ENCODE measurements at regions not wholly inside any gene's neighbourhood (a gene's known extent, or its start where the extent isn't known, plus 50 kb on each side); places are given as distances from the start of the nearest gene placed in this dataset.

DNA sequence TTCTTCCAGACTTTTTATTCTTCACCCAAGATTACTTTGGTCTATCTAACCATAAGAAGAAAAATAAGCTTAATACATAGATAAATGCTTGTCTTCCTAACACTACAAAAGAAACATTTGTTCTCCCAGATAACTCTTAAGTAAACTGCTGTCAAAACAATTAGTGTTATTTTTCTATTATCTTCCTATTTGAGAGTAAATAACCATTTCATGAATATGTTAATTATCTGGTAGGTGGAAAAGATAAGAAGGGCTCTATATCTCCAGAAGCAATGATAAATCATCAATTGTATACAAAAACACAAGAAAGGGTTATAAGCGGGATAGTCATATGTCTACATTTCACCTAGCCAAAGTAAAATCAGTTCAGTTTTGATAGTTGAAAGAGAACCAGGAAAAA lies 180.4 kb downstream of the ZIC3 start:
- TF ChIP-seq FOSL1 (IDR thresholded peaks at IDR 0.05; ENCODE audit: low read depth) (no peak), SIN3A (IDR thresholded peaks at IDR 0.05; ENCODE audit: low read depth) (no peak), EZH2 (IDR thresholded peaks at IDR 0.05) (no peak), RAD21 (IDR thresholded peaks at IDR 0.05; ENCODE audit: low read depth) (no peak), POLR2AphosphoS5 (IDR thresholded peaks at IDR 0.05; ENCODE audit: low read depth, low read length) (no peak), TCF7L2 (IDR thresholded peaks at IDR 0.05; ENCODE audit: borderline replicate concordance, extremely low read depth, insufficient read depth, insufficient read length) (no peak), ZFX (IDR thresholded peaks at IDR 0.05) (no peak), POLR2A (IDR thresholded peaks at IDR 0.05; ENCODE audit: borderline replicate concordance, extremely low read depth, insufficient read depth, insufficient read length) (no peak)
- TF ChIP-seq, protein P1, sequence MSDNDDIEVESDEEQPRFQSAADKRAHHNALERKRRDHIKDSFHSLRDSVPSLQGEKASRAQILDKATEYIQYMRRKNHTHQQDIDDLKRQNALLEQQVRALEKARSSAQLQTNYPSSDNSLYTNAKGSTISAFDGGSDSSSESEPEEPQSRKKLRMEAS (IDR thresholded peaks at IDR 0.05): no peak
- TF ChIP-seq, protein P2, sequence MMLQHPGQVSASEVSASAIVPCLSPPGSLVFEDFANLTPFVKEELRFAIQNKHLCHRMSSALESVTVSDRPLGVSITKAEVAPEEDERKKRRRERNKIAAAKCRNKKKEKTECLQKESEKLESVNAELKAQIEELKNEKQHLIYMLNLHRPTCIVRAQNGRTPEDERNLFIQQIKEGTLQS (IDR thresholded peaks at IDR 0.05): no peak
- BruUV-seq (replicated peaks): no TSS peak
- no peak for DNase-seq (ENCODE audit: low read depth, low spot score)
- H3K79me2 ChIP-seq (ENCODE audit: insufficient read depth, low read length): no peaks in the 10 kb centered on the region
- H3K36me3 ChIP-seq (ENCODE audit: control insufficient read depth in 1 of 2, insufficient read depth in 2 of 2, low read length in 2 of 2): no peaks in the 10 kb centered on the region
- no peak for ATAC-seq
- H3K27me3 ChIP-seq (ENCODE audit: insufficient read depth, low read length): no peaks in the 10 kb centered on the region
- no peaks in the 10 kb centered on the region for H3K9me2 ChIP-seq (ENCODE audit: insufficient read depth)
- no peak overlapping the region for H3K27ac ChIP-seq (ENCODE audit: low read depth, low read length)
- intact Hi-C loops (cut with micrococcal nuclease): no loop called here
- ChIA-PET CTCF (no interaction called here), POLR2A (no interaction called here), RAD21 (ENCODE audit: low non-redundant PET in 1 of 2, low total read pairs in 2 of 2, uncharacterized antibody in 2 of 2, unreplicated experiment in 2 of 2) (no interaction called here)
- no peaks in the 10 kb centered on the region for H3K9me3 ChIP-seq (ENCODE audit: control insufficient read depth in 1 of 2, insufficient read depth in 1 of 2, low read depth in 1 of 2, low read length in 2 of 2)
- H3K9ac ChIP-seq (ENCODE audit: low read length): no peak overlapping the region
- no peak overlapping the region for H3K4me2 ChIP-seq (ENCODE audit: low read length)
- H3K4me1 ChIP-seq (ENCODE audit: control insufficient read depth in 1 of 2, insufficient read depth in 2 of 2, low read length in 2 of 2): no peaks in the 10 kb centered on the region
- H4K20me1 ChIP-seq (ENCODE audit: insufficient read depth): no peaks in the 10 kb centered on the region
- no peak overlapping the region for H3K4me3 ChIP-seq (replicated peaks in 1 of 2; ENCODE audit: low read depth in 1 of 2, low read length in 2 of 2)
- no peak overlapping the region for H2AFZ ChIP-seq (ENCODE audit: low read depth, low read length, poor library complexity, severe bottlenecking)

DNA sequence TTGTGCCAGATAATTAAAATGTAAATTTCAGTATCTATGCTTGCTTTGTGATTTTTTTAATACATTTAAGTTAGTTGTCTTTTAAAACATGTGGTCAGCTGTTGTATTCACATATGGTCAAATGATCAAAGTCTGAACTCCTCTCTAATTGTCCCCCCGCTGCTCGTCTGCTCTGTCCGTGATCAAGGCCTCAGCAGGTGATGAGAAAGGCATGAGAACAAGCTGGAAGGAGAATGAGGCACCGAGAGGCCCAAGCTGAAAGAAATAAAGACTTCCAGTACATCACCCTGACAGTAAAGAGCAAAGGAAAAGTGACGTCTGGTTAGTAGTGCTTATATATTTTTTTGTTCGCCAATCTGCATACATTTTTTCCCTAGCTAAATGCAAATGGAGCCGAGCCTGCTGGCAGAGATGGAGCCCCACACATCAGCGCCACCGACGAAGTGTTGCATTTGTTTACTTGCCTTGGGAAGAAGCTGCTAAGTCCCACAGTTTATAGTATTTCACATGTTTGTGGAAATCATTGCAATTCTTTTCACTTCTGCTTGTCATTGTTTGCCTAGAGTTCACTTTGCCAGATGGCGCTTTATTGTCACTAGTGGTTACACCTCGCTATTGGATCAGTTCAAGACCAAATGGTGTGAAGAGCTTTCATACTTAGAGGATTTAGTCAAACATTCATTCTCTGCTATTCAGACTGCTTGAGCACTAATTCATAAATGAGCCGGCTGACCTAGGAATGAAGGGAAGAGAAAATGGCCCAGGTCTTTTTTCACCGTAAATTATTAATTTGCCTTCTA lies 181.5 kb downstream of the ZIC3 start:
- Histone ChIP-seq H3K4me1 (ENCODE audit: control insufficient read depth in 1 of 2, insufficient read depth in 2 of 2, low read length in 2 of 2) (no peaks in the 10 kb centered on the region), H3K9me2 (ENCODE audit: insufficient read depth) (no peaks in the 10 kb centered on the region), H4K20me1 (ENCODE audit: insufficient read depth) (no peaks in the 10 kb centered on the region), H3K27ac (ENCODE audit: low read depth, low read length) (no peak overlapping the region), H3K9ac (ENCODE audit: low read length) (no peak overlapping the region), H3K4me2 (ENCODE audit: low read length) (no peak overlapping the region), H3K27me3 (ENCODE audit: insufficient read depth, low read length) (no peaks in the 10 kb centered on the region), H3K4me3 (replicated peaks in 1 of 2; ENCODE audit: low read depth in 1 of 2, low read length in 2 of 2) (no peak overlapping the region), H3K36me3 (ENCODE audit: control insufficient read depth in 1 of 2, insufficient read depth in 2 of 2, low read length in 2 of 2) (no peaks in the 10 kb centered on the region), H3K79me2 (ENCODE audit: insufficient read depth, low read length) (no peaks in the 10 kb centered on the region), H2AFZ (ENCODE audit: low read depth, low read length, poor library complexity, severe bottlenecking) (no peak overlapping the region), H3K9me3 (ENCODE audit: control insufficient read depth in 1 of 2, insufficient read depth in 1 of 2, low read depth in 1 of 2, low read length in 2 of 2) (no peaks in the 10 kb centered on the region)
- intact Hi-C loops (cut with micrococcal nuclease): no loop called here
- ChIA-PET RAD21 (ENCODE audit: low non-redundant PET in 1 of 2, low total read pairs in 2 of 2, uncharacterized antibody in 2 of 2, unreplicated experiment in 2 of 2) (no interaction called here), POLR2A (no interaction called here), CTCF (no interaction called here)
- no peak for DNase-seq (ENCODE audit: low read depth, low spot score)
- no peak for ATAC-seq
- no peak for TF ChIP-seq POLR2A (IDR thresholded peaks at IDR 0.05; ENCODE audit: borderline replicate concordance, extremely low read depth, insufficient read depth, insufficient read length)
- no peak for TF ChIP-seq EGR1 (IDR thresholded peaks at IDR 0.05; ENCODE audit: low read depth)
- no peak for TF ChIP-seq ZFX (IDR thresholded peaks at IDR 0.05)
- TF ChIP-seq YY1 (IDR thresholded peaks at IDR 0.05; ENCODE audit: extremely low read depth, insufficient replicate concordance, low read depth, low read length): no peak
- no peak for TF ChIP-seq ELF1 (IDR thresholded peaks at IDR 0.05; ENCODE audit: borderline replicate concordance, low read depth)
- TF ChIP-seq, protein P2 (IDR thresholded peaks at IDR 0.05): no peak
- TF ChIP-seq FOSL1 (IDR thresholded peaks at IDR 0.05; ENCODE audit: low read depth): no peak
- TF ChIP-seq, protein P3, sequence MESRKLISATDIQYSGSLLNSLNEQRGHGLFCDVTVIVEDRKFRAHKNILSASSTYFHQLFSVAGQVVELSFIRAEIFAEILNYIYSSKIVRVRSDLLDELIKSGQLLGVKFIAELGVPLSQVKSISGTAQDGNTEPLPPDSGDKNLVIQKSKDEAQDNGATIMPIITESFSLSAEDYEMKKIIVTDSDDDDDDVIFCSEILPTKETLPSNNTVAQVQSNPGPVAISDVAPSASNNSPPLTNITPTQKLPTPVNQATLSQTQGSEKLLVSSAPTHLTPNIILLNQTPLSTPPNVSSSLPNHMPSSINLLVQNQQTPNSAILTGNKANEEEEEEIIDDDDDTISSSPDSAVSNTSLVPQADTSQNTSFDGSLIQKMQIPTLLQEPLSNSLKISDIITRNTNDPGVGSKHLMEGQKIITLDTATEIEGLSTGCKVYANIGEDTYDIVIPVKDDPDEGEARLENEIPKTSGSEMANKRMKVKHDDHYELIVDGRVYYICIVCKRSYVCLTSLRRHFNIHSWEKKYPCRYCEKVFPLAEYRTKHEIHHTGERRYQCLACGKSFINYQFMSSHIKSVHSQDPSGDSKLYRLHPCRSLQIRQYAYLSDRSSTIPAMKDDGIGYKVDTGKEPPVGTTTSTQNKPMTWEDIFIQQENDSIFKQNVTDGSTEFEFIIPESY (IDR thresholded peaks at IDR 0.05; ENCODE audit: extremely low read depth, insufficient replicate concordance, low read length): no peak
- no peak for TF ChIP-seq SRF (IDR thresholded peaks at IDR 0.05; ENCODE audit: low read depth)
- no peak for TF ChIP-seq EZH2 (IDR thresholded peaks at IDR 0.05)
- TF ChIP-seq, protein P1 (IDR thresholded peaks at IDR 0.05): no peak
- no TSS peak for BruUV-seq (replicated peaks)
